Amygdala (tissue), 56 donors: ENCODE measurements at regions not wholly inside any gene's neighbourhood (a gene's known extent, or its start where the extent isn't known, plus 50 kb on each side); places are given as distances from the start of the nearest gene placed in this dataset.

ENCODE experiments used
- DNase-seq, 56 donors: peaks; one replicate each; lab custom pipeline; 2025; lab: John Stamatoyannopoulos, UW

DNA sequence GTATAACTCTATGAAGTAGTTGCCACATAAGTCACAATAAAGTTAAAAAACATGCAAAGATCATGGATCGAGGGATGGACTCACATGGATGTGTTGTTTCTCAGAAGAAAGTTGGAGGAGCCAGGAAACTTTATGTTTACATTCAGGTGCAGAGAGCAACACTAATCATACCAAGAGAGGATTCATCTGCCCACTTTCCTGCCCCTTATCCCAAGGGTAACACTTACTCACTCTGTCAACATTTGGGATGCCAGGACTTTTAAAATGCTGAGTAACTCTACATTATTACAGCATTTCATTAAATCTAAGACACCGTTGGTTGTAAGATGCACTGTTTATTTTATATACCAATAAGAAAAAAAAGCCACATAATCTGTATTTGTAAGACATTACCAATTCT, 170.4 kb downstream of the KCNE4 start:
- DNase-seq: no peak

DNA sequence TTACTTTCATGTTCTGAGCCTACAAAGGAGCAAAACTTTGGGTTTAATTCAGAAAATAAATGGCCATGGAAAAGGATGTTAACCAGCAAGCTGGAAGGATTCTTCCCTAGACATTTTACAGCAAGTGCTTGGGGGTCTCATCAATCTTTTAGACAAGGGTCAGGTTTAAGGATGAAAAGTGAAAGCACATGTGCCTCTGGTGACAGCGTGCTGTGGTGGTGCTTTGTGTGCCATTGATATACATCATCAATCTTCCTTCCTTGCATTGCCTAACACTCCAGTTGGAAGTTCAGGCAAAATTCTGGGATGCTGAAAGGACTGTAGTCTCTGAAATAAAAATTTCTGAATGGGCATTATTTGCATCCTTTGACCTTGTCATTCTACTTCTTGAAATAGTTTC, 171.2 kb downstream of the KCNE4 start:
- no peak for DNase-seq

DNA sequence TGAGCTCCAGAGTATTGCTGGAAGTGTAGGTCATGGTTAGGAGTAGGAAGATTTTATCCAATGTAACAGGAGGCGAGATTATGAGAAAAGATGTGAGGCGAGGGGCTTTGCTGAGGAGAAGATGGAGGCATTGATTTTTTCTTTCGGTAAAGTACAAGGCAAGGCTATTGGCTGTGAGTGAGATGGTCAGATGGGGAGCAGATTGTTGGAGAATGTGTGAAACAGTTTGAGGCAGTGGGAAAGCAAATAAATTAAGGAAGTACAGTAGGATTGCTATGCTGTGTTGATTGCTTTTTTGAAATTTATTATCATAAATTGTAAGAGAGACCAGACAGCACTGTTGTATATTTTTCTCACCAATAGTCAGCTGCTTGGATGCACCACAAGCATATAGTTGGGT, 173.3 kb downstream of the KCNE4 start:
- no peak for DNase-seq

DNA sequence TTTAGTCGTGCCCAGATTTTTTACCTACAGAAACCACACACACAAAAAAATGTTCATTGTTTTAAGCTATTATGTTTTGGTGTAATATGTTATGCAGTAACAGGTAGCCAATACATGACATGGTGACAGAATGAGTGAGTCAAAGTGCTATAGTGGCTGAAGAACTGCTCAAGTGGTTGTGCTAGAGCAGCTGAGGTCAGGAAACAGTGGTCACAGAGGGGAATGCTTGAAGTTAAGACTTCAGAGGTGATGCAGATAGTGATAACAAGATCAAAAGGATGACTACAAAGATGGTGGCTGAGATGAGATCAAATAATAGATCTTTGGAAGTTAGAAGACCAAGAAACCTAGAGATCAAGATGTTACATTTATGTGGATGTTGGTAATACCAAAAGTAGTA, 174.3 kb downstream of the KCNE4 start:
- DNase-seq: no peak

DNA sequence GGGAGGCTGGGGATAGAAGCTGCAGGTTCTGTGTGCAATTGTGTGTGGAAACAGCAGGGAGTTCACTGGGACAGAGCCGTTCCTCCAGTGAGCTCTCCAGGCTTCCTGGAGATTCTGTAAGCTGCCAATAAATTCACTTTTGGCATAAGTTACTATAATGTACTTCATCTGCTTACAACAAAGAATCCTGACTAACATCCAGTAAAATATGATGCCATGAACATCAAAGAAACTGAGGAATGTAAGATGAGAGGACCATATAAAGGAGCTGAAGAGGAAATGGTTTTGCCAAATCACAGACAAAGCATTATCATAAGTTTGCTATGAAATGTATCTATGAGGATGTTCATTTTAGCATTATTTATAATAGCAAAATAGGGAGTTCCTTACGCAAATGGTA, 175.3 kb downstream of the KCNE4 start:
- no peak for DNase-seq

DNA sequence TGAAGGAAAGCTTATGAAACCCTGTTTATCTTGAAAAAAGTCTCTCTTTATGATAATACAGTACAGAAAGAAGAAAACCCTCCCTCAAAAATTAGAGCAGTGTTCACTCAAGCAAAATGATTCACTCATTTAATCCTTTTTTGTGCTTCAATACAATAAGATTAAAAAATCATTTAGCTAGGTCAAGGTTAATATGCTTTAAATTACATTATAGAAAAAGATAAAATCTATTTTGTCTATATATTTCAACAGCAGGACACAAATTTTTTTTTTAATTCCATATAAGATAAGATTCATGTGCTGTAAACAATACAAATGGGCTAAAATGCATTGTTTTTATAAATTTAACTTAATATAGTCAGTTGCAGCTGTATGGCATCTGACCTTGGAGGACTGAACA, 176.9 kb downstream of the KCNE4 start:
- DNase-seq: no peak

DNA sequence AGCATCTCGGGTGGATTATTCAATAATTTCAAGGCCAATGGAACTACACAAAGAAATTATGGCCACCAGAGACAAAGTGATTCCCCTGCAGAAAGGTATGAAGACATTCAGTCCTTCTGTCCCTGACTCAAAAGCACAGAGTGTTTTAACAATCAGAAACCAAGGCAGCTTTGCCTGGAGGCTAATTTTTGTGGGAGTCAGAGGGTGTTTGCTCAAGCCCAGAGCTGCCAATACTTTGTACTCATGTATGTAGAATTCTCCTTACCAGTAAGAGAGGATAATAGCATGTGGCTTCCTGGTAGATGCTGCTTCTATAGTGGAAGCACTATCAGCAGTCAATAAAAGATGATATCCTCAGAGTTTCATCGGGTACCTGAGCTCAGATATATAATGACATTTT, 178.4 kb downstream of the KCNE4 start:
- no peak for DNase-seq

DNA sequence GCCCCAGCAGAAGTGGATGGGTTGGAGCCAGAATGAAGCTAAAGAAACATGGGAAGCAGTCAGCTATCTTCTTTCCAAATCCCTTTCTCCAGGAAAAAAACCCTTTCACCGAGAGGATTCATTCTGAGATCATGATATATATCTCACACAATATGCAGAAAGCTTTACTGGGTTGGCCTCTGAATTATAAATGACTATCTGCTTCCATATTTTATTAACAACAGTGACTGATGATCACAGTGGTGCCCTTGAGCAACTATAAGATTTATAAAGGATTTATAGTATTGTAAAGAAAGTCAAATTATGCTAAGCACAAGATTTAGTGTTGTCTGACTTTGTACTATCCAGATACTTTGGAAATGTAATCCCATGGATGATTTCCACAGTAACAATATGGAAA, 180.3 kb downstream of the KCNE4 start:
- DNase-seq: no peak

DNA sequence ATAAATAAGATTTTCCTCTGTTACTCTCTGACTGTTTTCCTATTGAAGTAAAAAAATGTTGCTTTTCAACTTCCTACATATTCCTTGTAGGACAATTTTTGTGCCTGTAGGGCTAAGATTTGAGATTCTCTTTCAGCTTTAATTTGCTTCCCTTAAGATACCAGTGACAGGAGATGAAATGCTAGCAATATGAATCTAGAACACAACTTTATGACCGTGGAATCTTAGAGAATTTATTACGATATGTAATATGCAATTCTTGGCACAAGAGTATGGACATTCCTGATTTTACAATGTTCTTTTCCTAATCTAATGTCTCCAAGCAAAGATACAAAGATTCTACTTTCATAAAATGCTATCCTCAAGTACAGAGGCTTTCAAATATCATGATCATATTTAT, 180.9 kb downstream of the KCNE4 start:
- DNase-seq: no peak

DNA sequence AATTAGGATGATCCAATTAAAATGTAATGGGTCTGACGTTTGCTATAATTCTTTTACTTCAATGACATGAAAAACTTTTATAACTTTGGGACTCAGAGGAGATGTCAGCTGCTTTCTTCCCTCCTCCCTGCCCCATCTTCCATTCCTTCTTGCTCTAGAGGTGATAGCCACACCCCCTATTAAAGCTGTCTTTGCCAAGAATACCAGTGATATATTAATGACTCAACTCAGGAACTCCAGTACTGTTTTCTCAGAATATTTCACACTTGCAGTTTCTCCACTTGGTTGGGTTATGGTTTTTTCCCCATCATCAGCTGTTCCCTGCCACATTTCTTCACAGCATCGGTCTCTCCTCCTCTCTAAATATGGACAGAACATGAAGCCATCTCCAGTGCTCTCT, 184.0 kb downstream of the KCNE4 start:
- no peak for DNase-seq

DNA sequence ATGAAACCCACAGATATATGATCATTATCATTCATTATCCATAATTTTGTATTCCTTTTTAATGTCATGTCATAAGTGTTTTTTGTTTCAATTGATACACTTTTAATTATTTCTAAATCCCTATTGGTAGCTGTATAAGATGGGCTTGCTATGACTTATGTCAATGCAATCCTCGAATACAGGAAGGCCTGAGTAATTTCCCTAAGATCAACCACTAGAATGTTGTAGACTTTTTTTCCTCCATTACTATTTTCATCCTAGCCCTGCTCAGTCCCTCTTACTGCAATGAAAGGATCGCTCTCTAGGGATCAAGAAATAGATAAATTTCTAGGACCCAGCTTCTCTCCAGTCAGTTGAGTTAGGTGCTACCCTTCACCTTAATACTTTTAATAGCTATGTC, 186.3 kb downstream of the KCNE4 start:
- DNase-seq: no peak

DNA sequence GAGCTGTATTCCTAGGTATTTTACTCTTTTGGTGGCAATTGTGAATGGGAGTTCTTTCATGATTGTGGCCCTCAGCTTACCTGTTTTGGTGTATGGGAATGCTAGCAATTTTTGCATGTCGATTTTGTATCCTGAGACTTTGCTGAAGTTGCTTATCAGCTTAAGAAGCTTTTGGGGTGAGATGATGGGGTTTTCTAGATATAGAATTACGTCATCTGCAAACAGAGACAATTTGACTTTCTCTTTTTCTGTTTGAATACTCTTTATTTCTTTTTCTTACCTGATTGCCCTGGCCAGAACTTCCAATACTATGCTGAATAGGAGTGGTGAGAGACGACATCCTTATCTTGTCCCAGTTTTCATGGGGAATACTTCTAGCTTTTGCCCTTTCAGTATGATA, 191.2 kb downstream of the KCNE4 start:
- no peak for DNase-seq

DNA sequence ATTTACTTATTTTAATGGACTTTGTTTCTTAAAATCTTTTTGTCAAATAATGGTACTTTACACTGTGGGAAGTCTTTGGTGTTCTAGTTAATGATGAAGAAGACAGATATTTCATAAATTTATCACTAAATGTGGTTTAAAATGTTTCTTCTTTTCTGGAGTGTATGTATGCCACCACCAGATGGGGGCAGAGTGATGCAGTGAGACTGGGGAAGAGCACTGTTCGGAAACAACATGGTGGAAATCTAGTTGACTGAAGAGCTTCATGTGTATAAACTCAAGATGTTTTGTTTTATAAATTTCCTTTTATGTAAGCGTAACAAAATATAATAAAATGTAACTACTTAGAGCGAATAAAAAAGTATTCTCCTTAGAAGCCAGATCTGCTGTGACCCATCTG, 195.1 kb downstream of the KCNE4 start:
- no peak for DNase-seq

DNA sequence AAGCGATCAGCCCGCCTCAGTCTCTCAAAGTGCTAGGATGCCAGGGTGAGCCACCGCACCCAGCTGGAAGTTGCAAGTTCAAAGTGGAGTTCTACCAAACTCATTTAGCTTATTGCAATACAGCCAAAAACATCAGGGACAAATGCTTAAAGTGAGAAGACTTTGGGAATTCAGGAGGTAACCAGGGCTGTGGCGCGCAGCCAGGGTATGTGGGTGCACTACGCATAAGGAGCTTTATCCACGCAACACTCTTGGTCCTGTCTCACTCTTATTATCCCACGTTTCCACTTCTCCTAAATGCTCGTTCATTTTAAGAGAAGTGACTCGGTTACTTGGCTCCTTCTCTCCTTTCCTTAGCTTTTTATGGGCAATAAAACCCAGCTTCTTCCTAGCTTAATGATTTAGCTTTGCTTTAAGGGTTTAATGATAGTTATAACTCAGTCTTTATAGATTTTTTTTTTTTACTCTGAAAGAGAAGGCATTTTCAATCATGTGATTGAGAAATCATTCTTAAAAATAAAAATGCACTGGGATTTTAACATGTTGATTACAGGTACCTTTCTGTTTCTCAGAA, 199.8 kb downstream of the KCNE4 start:
- DNase-seq: no peak

DNA sequence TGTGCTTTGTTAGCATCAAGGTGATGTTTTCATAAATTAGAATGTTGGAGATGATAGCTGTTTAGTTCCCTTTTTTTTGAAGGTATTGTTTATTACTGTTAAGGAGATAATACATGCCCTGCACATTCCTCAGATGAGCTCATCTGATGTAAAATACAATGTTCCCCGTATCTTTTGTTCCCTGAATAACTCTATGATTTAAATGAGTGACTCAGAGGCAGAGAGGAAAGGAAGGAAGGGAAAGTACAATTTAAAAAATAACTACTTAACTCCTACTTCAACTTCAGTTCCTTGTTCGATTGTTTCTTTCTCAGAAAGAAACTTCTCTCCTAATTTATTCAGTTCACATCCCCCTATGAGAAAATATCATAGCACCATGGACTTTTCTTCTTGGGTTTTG, 208.7 kb downstream of the KCNE4 start:
- no peak for DNase-seq

DNA sequence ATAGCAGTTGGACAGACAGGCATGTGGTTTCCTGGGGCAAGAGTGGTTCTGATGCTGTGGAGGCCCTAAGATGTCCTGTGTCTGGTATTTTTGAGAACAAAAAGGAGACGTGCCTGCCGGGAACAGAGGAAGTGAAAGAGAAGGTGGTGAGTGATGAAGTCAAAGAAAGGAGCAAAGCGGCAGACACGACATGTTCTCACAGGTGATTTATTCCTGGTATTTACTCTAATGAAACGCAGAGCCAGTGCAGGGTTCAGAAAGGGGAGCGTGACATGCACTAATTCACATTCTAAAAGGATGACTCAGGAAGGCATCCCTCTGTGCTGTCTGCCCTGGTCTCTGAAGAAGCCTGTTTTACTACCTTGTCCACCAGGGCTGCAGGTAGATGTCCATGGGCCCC, 211.0 kb downstream of the KCNE4 start:
- DNase-seq: no peak

DNA sequence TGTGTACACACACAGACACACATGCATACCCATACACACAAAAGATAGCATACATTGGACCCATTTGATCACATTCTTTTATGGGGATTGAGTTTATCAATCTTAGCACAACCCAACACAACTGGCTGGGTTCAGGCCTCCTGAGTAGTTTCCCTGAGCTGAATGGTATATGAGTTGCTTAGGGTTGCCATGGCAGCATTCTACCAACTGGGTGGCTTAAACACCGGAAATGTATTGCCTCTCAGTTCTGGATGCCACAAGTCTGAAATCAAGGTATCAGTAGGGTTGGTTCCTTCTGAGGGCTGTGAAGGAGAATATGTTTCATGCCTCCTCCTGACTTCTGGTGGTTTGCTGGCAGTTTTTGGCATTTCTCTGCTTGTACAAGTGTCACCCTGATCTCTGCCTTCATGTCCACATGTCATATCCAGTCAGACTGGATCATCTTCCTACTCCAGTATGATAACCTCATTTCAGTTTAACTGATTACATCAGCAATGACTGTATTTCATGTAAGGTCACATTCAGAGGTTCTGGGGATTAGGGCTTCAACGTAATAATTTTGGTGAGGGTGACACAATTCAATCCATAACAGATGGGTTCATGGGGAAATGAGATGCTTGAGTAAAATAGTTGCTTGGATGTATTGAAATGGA, 212.7 kb downstream of the KCNE4 start:
- no peak for DNase-seq

DNA sequence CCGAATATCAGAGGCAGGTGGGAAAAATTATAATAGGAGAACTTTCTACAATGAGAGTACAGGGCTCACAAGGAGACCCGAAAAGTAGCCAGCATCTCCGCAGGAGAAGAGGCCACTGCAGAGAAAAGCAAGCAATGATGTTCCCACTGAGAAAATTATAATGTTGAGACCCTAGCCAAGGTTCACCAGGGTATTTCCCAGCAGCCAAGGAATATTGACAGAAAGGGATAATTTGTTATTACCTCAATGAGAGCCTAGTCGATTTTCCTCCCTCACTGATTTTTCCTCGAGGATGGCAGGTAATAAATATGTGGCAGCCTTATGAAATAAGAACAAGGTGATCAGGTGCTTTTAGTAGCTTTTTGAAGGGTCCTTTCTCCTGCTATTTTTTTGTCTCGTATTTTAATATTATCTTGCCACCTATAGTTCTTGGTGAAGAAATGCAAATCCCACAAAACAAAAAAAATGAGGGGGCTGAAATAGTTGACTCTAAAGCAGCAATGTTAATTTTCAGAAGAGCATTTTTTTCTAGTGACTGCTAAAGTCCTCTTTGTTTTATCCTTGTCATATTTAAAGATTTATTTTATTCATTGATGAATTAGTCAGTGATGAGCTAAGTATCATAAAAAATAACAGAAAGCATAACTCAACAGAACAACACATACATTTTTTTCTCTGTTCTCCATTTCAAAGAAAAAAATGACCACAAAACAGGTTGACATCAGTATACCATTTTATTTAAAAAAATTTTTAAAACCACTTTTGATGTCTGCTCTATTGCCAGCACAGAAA, 215.4 kb downstream of the KCNE4 start:
- DNase-seq: no peak

DNA sequence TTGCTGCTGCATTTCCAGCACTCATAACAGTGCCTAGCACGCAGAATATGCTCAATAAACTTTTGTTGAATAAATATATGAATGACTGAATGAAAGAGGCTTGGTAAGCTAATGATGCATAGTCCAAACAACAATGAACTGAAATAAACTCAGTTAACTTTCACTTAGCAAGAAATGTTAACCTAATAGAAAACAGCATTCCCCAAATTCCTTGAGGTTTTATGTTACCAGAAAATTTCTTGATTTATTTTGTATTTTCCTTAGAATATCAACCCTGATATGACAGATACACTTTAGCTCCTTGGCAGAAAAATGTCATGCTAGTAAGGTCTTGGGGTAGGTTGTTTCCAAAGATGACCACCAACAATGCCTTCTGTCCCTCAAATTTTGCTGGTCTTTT, 217.4 kb downstream of the KCNE4 start:
- DNase-seq: no peak

DNA sequence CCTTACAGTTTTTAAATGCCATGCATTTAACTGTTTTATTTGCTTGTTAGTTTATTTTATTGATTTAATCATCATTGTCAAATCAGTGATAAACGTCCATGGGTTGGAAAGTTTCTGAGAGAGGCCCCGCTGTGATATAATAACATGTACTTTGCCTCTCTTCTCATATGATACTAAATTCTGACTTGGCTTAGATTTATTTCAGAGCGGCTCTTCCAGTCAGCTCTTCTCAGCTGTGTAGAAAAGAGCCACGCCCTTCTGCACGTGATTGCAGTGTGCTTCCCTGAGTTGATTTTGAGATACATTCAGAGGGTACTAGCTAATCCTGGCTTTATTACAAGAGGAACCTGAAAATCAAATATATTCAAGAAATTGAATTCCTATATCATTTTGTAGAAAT, 218.6 kb downstream of the KCNE4 start:
- DNase-seq: no peak

DNA sequence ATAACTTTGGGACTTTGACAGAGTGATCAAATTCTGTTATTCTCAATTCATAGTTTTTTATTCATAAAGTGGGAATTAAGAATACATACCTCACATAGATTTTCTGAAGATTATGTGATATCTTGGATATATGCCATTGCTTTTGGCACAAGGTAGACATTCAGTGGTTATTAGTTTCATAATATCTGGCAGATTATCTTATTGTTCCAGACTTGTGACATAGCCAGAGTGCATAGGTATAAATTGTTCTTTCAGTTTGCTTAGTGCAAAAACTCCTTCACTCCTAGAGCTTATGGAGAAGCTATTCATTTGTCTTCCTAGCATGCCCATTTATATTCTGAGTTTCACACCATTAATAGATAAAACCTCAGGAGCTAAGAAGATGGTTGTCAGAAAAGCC, 222.0 kb downstream of the KCNE4 start:
- DNase-seq: no peak

DNA sequence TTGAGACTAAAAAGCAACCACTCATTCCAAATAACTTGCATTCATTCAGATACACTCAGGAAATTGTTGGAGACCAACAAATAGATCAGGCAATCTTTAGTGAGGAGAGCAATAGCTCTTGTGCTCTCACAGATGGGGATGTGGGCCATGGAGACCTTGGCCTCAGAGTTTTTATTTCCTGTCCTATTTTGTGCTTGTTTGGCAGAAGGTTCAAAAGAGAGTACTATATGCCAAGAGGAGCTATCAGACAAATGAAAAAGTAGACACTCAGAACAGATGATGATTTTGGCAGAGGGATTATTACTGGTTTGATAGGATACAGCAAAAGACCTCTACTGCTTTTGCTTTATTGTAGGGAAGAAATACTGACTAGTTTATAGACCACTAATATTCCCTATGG, 230.2 kb downstream of the KCNE4 start:
- no peak for DNase-seq
